ENCODE measurements at regions not wholly inside any gene's neighbourhood (a gene's known extent, or its start where the extent isn't known, plus 50 kb on each side); places are given as distances from the start of the nearest gene placed in this dataset.

DNA sequence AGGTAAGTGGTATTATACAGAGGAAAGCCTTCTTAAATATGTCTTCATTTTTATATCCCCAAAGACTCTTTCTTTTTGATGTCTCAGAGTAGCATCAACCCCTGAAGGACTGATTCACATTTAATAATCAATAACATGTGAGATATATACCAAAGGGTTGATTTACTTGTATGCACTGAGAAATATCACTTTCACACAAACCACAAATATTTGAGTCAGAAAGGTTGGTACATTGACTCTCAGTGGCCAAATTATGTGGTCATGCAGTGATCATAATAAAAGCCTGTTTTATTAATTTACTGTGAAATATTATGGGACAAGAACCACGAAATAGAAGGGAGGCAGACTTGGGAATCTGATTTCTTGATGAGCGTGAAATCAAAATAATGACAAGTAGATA, 329.0 kb downstream of the GBE1 start:
- DNase-seq (ENCODE audit: extremely low read depth, insufficient read length): no peak
- H3K27me3 ChIP-seq (replicated peaks; ENCODE audit: control insufficient read depth, insufficient read depth, low read length): no peaks in the 10 kb centered on the region; the same call in 1 of the 2 replicates
- H3K36me3 ChIP-seq (ENCODE audit: control insufficient read depth, insufficient read depth, low read length): no peaks in the 10 kb centered on the region
- TF ChIP-seq, protein P1, sequence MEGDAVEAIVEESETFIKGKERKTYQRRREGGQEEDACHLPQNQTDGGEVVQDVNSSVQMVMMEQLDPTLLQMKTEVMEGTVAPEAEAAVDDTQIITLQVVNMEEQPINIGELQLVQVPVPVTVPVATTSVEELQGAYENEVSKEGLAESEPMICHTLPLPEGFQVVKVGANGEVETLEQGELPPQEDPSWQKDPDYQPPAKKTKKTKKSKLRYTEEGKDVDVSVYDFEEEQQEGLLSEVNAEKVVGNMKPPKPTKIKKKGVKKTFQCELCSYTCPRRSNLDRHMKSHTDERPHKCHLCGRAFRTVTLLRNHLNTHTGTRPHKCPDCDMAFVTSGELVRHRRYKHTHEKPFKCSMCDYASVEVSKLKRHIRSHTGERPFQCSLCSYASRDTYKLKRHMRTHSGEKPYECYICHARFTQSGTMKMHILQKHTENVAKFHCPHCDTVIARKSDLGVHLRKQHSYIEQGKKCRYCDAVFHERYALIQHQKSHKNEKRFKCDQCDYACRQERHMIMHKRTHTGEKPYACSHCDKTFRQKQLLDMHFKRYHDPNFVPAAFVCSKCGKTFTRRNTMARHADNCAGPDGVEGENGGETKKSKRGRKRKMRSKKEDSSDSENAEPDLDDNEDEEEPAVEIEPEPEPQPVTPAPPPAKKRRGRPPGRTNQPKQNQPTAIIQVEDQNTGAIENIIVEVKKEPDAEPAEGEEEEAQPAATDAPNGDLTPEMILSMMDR (IDR thresholded peaks at IDR 0.05; ENCODE audit: insufficient read depth, low read length, poor library complexity, severe bottlenecking): no peak
- no peak overlapping the region for H3K4me3 ChIP-seq (replicated peaks; ENCODE audit: low read depth, low read length)

DNA sequence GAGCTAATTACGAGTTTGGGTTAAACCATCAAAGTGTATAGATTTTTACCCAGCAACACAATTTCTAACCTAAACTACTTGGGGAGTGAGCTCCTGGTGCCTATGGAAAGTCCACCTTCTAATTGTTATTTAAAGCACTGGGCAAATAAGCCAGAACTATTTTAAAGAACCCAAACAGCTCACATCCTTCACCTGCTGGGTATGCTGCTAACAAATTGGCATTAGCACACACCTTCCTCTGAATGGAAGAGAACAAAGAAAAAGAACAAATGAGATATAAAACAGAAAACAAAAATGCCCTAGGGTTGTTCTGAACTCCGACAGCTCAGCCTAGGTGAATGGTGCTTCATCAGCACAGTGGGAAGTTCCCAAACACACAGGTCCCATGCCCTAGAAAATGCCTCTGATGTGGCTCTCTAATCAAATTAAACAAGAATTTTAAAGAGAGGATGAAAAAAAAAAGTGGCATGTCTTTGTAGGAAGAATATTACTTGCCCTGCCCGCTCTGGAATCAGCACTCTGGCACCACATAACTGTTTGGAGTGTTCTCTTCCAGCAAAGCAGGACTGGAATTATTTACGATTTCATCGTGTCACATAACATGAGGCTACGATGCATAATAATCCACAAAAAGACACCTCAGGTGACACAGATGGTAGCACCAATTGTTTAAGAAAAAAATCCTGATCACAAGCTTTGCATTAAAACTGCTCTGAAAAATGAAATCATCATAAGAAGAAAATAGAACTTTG, 334.4 kb downstream of the GBE1 start:
- TF ChIP-seq, protein P1 (IDR thresholded peaks at IDR 0.05; ENCODE audit: insufficient read depth, low read length, poor library complexity, severe bottlenecking): no peak
- no peak for DNase-seq (ENCODE audit: extremely low read depth, insufficient read length)

DNA sequence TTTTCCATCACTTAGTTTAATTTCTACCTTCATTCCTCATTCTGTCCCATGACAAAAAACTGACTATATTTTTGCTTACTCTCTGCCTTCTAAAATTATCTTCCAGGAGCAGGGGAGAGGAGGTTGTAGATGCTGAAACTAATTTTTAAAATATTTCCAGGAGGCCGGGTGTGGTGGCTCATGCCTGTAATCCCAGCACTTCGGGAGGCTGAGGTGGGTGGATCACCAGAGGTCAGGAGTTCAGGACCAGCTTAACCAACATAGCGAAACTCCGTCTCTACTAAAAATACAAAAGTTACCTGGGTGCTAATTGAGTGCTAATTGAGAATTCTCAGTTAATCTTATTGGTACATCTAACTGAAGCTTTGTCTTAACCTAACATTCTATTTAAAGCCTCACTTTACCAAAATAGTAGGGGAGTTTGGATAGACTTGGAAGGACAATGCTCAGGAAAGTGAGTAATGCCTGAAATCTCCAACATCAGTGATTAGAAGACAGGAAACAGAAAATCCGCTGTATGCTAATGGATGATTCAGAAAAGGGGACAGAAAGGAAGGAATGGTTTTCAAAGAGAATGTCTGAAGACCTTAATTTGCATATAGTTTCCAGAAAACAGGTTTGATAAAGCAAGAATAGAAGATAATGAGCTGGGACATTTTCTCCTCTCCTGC, 336.1 kb downstream of the GBE1 start:
- Histone ChIP-seq H3K27me3 (replicated peaks; ENCODE audit: control insufficient read depth, insufficient read depth, low read length) (no peaks in the 10 kb centered on the region; the same call in 1 of the 2 replicates), H3K36me3 (ENCODE audit: control insufficient read depth, insufficient read depth, low read length) (no peaks in the 10 kb centered on the region), H3K4me3 (replicated peaks; ENCODE audit: low read depth, low read length) (no peak overlapping the region)
- TF ChIP-seq, protein P1 (IDR thresholded peaks at IDR 0.05; ENCODE audit: insufficient read depth, low read length, poor library complexity, severe bottlenecking): no peak
- no peak for DNase-seq (ENCODE audit: extremely low read depth, insufficient read length)

More for the DNA sequence above, 334.4 kb downstream of the GBE1 start:
- H3K27me3 ChIP-seq (replicated peaks; ENCODE audit: control insufficient read depth, insufficient read depth, low read length): no peaks in the 10 kb centered on the region; the same call in 1 of the 2 replicates
- H3K4me3 ChIP-seq (replicated peaks; ENCODE audit: low read depth, low read length): no peak overlapping the region
- H3K36me3 ChIP-seq (ENCODE audit: control insufficient read depth, insufficient read depth, low read length): no peaks in the 10 kb centered on the region

DNA sequence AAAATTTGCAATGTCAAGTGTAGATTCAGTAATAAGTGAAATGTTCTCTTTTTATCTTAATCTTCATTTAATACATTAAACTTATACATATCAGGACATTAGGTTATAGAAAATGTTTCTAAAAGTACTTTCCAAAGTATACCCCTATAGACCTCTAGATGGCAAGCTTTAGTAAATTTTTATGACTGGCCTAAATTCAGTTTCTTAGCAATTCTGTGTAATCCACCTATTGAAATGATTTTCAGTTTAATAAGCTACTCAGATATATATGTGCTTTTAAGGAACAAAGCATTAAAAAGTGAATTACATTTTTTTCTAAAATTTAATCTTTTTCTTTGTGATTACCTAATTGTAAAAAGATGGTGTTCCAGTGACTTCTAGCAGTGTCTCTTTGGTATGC, 342.2 kb downstream of the GBE1 start:
- H3K4me3 ChIP-seq (replicated peaks; ENCODE audit: low read depth, low read length): no peak overlapping the region
- H3K36me3 ChIP-seq (ENCODE audit: control insufficient read depth, insufficient read depth, low read length): no peaks in the 10 kb centered on the region
- TF ChIP-seq, protein P1 (IDR thresholded peaks at IDR 0.05; ENCODE audit: insufficient read depth, low read length, poor library complexity, severe bottlenecking): peak; percentile 36
- DNase-seq (ENCODE audit: extremely low read depth, insufficient read length): no peak
- no peaks in the 10 kb centered on the region for H3K27me3 ChIP-seq (replicated peaks; ENCODE audit: control insufficient read depth, insufficient read depth, low read length)

GRCh38 chr3:81416812-81417211, 344.6 kb downstream of the GBE1 start:
- TF ChIP-seq, protein P1 (IDR thresholded peaks at IDR 0.05; ENCODE audit: insufficient read depth, low read length, poor library complexity, severe bottlenecking): no peak
- no peak for DNase-seq (ENCODE audit: extremely low read depth, insufficient read length)
- no peaks in the 10 kb centered on the region for H3K36me3 ChIP-seq (ENCODE audit: control insufficient read depth, insufficient read depth, low read length)
- no peak overlapping the region for H3K4me3 ChIP-seq (replicated peaks; ENCODE audit: low read depth, low read length)
- H3K27me3 ChIP-seq (replicated peaks; ENCODE audit: control insufficient read depth, insufficient read depth, low read length): no peaks in the 10 kb centered on the region

Measured in GM06990 (cell line).